ENCODE measurements at regions not wholly inside any gene's neighbourhood (a gene's known extent, or its start where the extent isn't known, plus 50 kb on each side); places are given as distances from the start of the nearest gene placed in this dataset.

GRCh38 chr15:97501291-97501690 is 459.2 kb upstream of the ARRDC4 start:
- TF ChIP-seq CTCF (IDR thresholded peaks at IDR 0.05): no peak
- no peak for TF ChIP-seq POLR2A (IDR thresholded peaks at IDR 0.05)
- TF ChIP-seq POLR2AphosphoS5 (IDR thresholded peaks at IDR 0.05): no peak

All from breast epithelium (tissue), 3 donors.